ENCODE measurements at regions not wholly inside any gene's neighbourhood (a gene's known extent, or its start where the extent isn't known, plus 50 kb on each side); places are given as distances from the start of the nearest gene placed in this dataset.

DNA sequence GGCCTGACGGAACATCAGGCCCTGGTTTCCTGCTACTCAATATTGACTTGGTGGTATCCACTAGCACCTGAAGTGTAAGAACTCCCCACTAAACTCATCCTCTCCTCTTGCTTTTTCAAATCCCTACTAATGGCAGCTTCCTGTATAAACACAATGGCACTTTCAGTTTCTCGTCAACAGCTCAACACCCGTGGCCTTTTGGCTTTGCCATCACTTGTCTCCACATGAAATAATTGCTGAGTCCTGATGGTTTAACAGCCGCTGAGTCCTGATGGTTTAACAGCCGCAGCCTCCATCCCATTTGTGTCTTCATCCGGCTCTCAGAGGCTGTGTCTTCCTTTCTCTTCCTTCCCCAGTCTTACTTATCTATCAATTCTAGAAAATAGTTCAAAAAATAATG, 261.4 kb upstream of the PITRM1 start:
- TF ChIP-seq, protein P1, sequence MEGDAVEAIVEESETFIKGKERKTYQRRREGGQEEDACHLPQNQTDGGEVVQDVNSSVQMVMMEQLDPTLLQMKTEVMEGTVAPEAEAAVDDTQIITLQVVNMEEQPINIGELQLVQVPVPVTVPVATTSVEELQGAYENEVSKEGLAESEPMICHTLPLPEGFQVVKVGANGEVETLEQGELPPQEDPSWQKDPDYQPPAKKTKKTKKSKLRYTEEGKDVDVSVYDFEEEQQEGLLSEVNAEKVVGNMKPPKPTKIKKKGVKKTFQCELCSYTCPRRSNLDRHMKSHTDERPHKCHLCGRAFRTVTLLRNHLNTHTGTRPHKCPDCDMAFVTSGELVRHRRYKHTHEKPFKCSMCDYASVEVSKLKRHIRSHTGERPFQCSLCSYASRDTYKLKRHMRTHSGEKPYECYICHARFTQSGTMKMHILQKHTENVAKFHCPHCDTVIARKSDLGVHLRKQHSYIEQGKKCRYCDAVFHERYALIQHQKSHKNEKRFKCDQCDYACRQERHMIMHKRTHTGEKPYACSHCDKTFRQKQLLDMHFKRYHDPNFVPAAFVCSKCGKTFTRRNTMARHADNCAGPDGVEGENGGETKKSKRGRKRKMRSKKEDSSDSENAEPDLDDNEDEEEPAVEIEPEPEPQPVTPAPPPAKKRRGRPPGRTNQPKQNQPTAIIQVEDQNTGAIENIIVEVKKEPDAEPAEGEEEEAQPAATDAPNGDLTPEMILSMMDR (IDR thresholded peaks at IDR 0.05): no peak
- TF ChIP-seq POLR2A (IDR thresholded peaks at IDR 0.05): no peak
